IgD-negative memory B cell (primary cell): ENCODE measurements at regions not wholly inside any gene's neighbourhood (a gene's known extent, or its start where the extent isn't known, plus 50 kb on each side); places are given as distances from the start of the nearest gene placed in this dataset.

Experiments used
- H3K27ac Mint-ChIP-seq, 3 donors: one replicate each; pipeline ENCODE4 v1.8.0; 2020 to 2022; ENCODE audit warnings: mild to moderate bottlenecking in 3 of 3, mixed read lengths in 3 of 3, moderate library complexity in 1 of 3
- H3K27me3 Mint-ChIP-seq: one replicate; pipeline ENCODE4 v1.8.0; 2021; ENCODE audit warnings: mixed read lengths
- H3K36me3 Mint-ChIP-seq: one replicate; pipeline ENCODE4 v1.8.0; 2020; ENCODE audit warnings: mild to moderate bottlenecking, mixed read lengths
- H3K4me1 Mint-ChIP-seq, 3 donors: one replicate each; pipeline ENCODE4 v1.8.0; 2020 to 2022; ENCODE audit warnings: mixed read lengths in 3 of 3, mild to moderate bottlenecking in 1 of 3
- H3K4me3 Mint-ChIP-seq, 4 donors: one replicate each; pipeline ENCODE4 v1.8.0; 2020 to 2022; ENCODE audit warnings: mild to moderate bottlenecking in 4 of 4, mixed read lengths in 4 of 4, moderate library complexity in 3 of 4
- H3K9me3 Mint-ChIP-seq, 3 donors: one replicate each; pipeline ENCODE4 v1.8.0; 2020 to 2021; ENCODE audit warnings: mixed read lengths in 3 of 3, mild to moderate bottlenecking in 1 of 3

DNA sequence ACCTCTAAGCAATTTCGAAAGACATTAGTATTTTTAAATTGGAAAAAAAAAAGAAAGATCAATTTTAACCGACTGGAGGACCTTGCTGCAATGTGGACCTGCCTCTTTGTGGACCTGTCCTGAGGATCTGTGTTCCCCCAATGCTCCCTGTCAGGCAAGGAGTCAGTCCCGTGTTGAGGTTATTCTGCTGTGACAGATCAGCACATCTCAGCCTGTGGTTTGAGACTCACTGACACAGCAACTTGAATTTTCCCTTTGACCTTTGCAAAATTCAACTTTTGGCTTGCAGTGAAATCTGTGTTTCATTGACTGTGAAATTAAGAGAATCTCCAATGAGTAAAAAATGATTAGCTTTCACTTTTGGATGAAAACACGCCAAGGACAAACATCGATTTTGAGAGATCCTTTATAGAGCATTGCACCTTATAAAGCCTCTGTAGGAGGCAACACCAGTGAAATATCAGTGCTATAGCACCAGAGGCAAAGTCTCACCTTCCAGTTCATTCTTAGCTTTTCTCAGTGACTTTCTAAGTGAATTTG is 186.9 kb downstream of the GPAT3 start:
- H3K27ac Mint-ChIP-seq, result no peak overlapping the region
- peaks cover 4% of the 10 kb centered on the region for H3K27me3 Mint-ChIP-seq
- H3K36me3 Mint-ChIP-seq, result no peaks in the 10 kb centered on the region
- H3K4me1 Mint-ChIP-seq, result no peaks in the 10 kb centered on the region
- no peak overlapping the region for H3K4me3 Mint-ChIP-seq
- peaks cover 0 to 3% (median 0%) of the 10 kb centered on the region in 3 donors for H3K9me3 Mint-ChIP-seq

DNA sequence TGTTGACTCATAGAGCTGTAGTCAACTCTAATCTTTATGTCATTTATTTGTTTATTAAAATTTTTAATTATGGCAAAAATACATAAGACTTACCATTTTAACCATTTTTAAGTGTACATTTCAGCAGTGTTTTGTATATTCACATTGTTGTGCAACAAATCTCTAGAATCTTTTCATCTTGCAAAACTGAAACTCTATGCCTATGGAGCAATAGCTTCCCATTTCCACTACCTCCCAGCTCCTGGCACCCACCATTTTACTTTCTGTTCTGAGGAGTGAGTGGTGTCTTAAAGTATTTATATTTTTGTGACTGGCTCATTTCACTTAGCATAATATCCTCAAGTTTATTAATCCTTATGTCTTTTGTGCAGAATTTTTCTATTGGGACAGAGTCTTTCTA is 181.0 kb downstream of the GPAT3 start:
- H3K36me3 Mint-ChIP-seq, result no peaks in the 10 kb centered on the region
- no peaks in the 10 kb centered on the region for H3K4me1 Mint-ChIP-seq
- H3K4me3 Mint-ChIP-seq, result no peak overlapping the region
- no peaks in the 10 kb centered on the region for H3K9me3 Mint-ChIP-seq
- H3K27ac Mint-ChIP-seq, result no peak overlapping the region
- peaks cover 1% of the 10 kb centered on the region for H3K27me3 Mint-ChIP-seq

DNA sequence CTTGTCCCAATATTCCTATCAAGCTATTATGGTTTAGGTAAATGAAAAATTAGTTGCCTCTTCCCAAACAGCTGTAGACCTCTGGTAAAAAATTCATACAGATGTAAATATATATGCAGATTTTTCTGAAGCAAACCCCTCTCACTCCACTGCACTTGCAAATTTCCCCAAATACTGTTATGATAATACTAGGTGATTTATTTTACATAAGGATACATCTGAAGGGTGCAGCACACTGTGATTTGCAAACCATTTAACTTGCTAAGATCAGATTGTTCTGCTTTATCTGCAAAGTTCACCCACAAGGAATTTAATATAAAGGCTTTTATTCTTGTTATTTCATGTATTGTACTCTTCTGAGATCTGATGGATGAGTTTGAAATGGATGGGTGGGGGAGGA is 177.0 kb downstream of the GPAT3 start:
- Mint-ChIP-seq H3K27me3 (no peaks in the 10 kb centered on the region), H3K4me3 (no peak overlapping the region)

GRCh38 chr4:83709627-83710026 is 173.7 kb downstream of the GPAT3 start:
- H3K27ac Mint-ChIP-seq, result no peak overlapping the region
- H3K27me3 Mint-ChIP-seq, result no peaks in the 10 kb centered on the region
- H3K36me3 Mint-ChIP-seq, result no peaks in the 10 kb centered on the region
- no peaks in the 10 kb centered on the region for H3K9me3 Mint-ChIP-seq
- no peak overlapping the region for H3K4me3 Mint-ChIP-seq
- H3K4me1 Mint-ChIP-seq, result no peaks in the 10 kb centered on the region

More for the DNA sequence above, 177.0 kb downstream of the GPAT3 start:
- Mint-ChIP-seq H3K4me1 (no peaks in the 10 kb centered on the region), H3K9me3 (no peaks in the 10 kb centered on the region), H3K27ac (no peak overlapping the region), H3K36me3 (no peaks in the 10 kb centered on the region)

- no peak overlapping the region for H3K27ac Mint-ChIP-seq
- H3K9me3 Mint-ChIP-seq, result no peaks in the 10 kb centered on the region
- H3K4me3 Mint-ChIP-seq, result no peak overlapping the region
- H3K4me1 Mint-ChIP-seq, result no peaks in the 10 kb centered on the region
- H3K27me3 Mint-ChIP-seq, result no peaks in the 10 kb centered on the region
- no peaks in the 10 kb centered on the region for H3K36me3 Mint-ChIP-seq
Measured at GRCh38 chr4:83708500-83709175, 172.7 kb downstream of the GPAT3 start.

DNA sequence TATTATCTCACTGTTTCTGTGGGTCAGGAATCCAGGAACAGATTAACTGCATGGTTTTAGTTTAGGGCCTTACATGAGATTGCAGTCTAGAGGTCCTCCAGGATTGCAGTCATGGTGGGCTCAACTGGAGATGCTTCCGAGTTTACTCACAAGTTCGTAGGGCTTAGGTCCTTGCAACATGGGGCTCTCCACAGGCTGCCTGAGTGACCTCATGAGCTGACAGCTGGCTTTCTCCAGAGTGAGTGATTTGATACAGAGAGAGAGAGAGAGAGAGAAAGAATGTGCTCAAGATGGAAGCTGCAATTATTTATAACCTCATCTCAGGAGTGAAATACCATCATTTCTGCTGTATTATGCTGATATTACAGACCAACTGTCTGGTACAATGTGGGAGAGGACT is 168.9 kb downstream of the GPAT3 start:
- Mint-ChIP-seq H3K36me3 (peaks cover 2% of the 10 kb centered on the region), H3K4me3 (no peak overlapping the region), H3K4me1 (no peaks in the 10 kb centered on the region), H3K27ac (no peak overlapping the region), H3K9me3 (peaks cover 6 to 9% (median 7%) of the 10 kb centered on the region in 3 donors), H3K27me3 (no peaks in the 10 kb centered on the region)

GRCh38 chr4:83703752-83704151 is 167.8 kb downstream of the GPAT3 start:
- Mint-ChIP-seq H3K27me3 (peaks cover 2% of the 10 kb centered on the region), H3K27ac (no peak overlapping the region), H3K4me3 (no peak overlapping the region), H3K4me1 (no peaks in the 10 kb centered on the region), H3K9me3 (peaks cover 6 to 9% (median 7%) of the 10 kb centered on the region in 3 donors), H3K36me3 (peaks cover 2% of the 10 kb centered on the region)

DNA sequence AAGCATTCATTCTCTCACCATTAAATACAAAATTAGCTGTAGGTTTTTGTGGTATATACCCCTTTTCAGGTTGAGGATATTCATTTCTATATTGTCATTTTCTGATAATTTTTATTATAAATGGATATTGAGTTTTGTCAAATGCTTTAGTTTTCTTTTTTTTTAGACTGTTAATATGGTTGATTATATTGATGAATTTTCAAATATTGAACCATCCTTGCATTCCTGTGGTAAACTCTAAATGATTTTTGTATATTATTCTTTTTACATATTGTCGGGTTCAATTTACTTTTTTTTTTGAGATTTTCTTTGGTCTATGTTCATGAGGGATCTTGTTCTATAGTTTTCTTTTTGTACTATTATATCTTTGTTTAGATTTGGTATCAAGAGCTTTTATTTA is 165.1 kb downstream of the GPAT3 start:
- H3K9me3 Mint-ChIP-seq, result peaks cover 6 to 9% (median 8%) of the 10 kb centered on the region in 3 donors
- H3K27me3 Mint-ChIP-seq, result peaks cover 2% of the 10 kb centered on the region
- H3K4me1 Mint-ChIP-seq, result no peaks in the 10 kb centered on the region
- no peak overlapping the region for H3K27ac Mint-ChIP-seq
- peaks cover 2% of the 10 kb centered on the region for H3K36me3 Mint-ChIP-seq
- H3K4me3 Mint-ChIP-seq, result no peak overlapping the region

DNA sequence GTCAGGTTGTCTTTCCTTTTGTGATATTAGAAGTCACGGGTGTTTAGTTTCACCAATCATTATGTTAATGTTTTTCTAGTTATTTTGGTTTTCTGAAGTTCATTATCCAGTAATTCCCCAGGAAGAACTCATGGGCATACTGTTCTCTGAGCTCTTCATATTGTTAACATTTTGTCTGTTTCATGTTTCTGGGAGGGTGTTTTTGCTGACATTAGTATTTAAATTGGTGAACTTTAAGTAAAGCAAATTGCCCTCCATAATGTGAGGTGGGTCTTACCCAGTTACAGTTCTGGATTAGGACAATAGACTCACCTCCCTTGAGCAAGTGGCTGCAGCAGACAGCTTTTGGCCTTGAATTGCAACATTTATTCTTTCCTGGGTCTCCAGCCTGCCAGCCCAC is 163.4 kb downstream of the GPAT3 start:
- Mint-ChIP-seq H3K27ac (no peak overlapping the region), H3K4me1 (no peaks in the 10 kb centered on the region), H3K9me3 (peaks cover 6 to 9% (median 8%) of the 10 kb centered on the region in 3 donors), H3K4me3 (no peak overlapping the region), H3K27me3 (peaks cover 2% of the 10 kb centered on the region), H3K36me3 (peaks cover 2% of the 10 kb centered on the region)

DNA sequence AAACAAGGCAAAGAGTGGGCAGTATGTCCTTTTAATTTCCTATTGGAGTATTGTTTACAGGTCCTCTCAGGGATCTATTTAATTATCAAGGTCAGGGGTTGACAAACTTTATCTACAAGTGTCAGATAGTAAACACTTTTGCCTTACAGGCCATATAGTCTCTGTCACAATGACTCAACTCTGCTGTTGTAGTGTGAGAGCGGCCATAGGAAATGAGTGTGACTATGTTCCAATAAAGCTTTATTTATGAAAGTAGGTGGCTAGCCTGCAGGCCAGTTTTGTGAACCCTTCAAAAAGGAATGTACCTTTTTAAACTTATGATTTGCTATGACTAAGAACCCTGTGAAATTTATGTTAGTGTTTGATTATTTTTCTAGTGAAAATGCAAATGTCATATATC is 156.1 kb downstream of the GPAT3 start:
- Mint-ChIP-seq H3K27me3 (no peaks in the 10 kb centered on the region), H3K9me3 (no peaks in the 10 kb centered on the region), H3K4me3 (no peak overlapping the region), H3K36me3 (no peaks in the 10 kb centered on the region), H3K4me1 (no peaks in the 10 kb centered on the region), H3K27ac (no peak overlapping the region)

DNA sequence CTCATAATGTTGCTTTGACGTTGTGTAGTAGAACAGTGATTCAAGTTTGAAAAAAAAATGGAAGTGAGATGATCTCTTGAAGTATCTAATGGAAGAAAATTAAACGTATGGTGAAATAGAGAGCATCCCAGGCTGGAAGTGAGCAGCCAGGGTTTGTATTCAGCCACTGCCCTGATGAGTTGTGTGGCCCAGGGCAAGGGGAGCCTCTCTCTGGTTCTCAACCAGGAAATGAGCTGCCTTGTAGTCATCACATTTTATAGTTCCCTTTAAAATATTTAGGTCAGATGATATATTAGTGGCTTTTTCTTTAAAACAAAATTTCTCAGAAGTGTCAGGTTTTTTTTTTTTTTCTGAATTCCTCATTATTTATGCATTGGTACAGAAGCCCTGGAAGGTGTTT is 150.3 kb downstream of the GPAT3 start:
- Mint-ChIP-seq H3K36me3 (no peaks in the 10 kb centered on the region), H3K27ac (no peak overlapping the region), H3K9me3 (peaks cover 0 to 1% (median 0%) of the 10 kb centered on the region in 3 donors), H3K4me3 (no peak overlapping the region), H3K4me1 (no peaks in the 10 kb centered on the region), H3K27me3 (peaks cover 1% of the 10 kb centered on the region)

GRCh38 chr4:83679692-83680091 is 143.8 kb downstream of the GPAT3 start:
- Mint-ChIP-seq H3K27ac (no peak overlapping the region), H3K9me3 (peaks cover 0 to 1% (median 0%) of the 10 kb centered on the region in 3 donors), H3K27me3 (peaks cover 12% of the 10 kb centered on the region), H3K36me3 (no peaks in the 10 kb centered on the region), H3K4me1 (no peaks in the 10 kb centered on the region), H3K4me3 (no peak overlapping the region)

GRCh38 chr4:83679254-83679653 is 143.3 kb downstream of the GPAT3 start:
- H3K4me1 Mint-ChIP-seq, result no peaks in the 10 kb centered on the region
- no peak overlapping the region for H3K27ac Mint-ChIP-seq
- no peak overlapping the region for H3K4me3 Mint-ChIP-seq
- peaks cover 12% of the 10 kb centered on the region for H3K27me3 Mint-ChIP-seq
- H3K9me3 Mint-ChIP-seq, result peaks cover 0 to 1% (median 0%) of the 10 kb centered on the region in 3 donors
- H3K36me3 Mint-ChIP-seq, result no peaks in the 10 kb centered on the region

GRCh38 chr4:83677656-83678055 is 141.7 kb downstream of the GPAT3 start:
- Mint-ChIP-seq H3K4me3 (no peak overlapping the region), H3K36me3 (peaks cover 2% of the 10 kb centered on the region), H3K4me1 (no peaks in the 10 kb centered on the region), H3K27me3 (peaks cover 13% of the 10 kb centered on the region), H3K9me3 (peaks cover 0 to 1% (median 0%) of the 10 kb centered on the region in 3 donors), H3K27ac (no peak overlapping the region)

GRCh38 chr4:83664741-83665140 is 128.8 kb downstream of the GPAT3 start:
- peaks cover 0 to 6% (median 0%) of the 10 kb centered on the region in 3 donors for H3K4me1 Mint-ChIP-seq
- no peak overlapping the region for H3K27ac Mint-ChIP-seq
- peaks cover 6% of the 10 kb centered on the region for H3K27me3 Mint-ChIP-seq
- H3K4me3 Mint-ChIP-seq, result no peak overlapping the region
- no peaks in the 10 kb centered on the region for H3K36me3 Mint-ChIP-seq
- peaks cover 0 to 5% (median 0%) of the 10 kb centered on the region in 3 donors for H3K9me3 Mint-ChIP-seq

GRCh38 chr4:83664071-83664470 is 128.2 kb downstream of the GPAT3 start:
- peaks cover 6% of the 10 kb centered on the region for H3K27me3 Mint-ChIP-seq
- peaks cover 0 to 5% (median 0%) of the 10 kb centered on the region in 3 donors for H3K9me3 Mint-ChIP-seq
- H3K4me3 Mint-ChIP-seq, result no peak overlapping the region
- peaks cover 0 to 6% (median 0%) of the 10 kb centered on the region in 3 donors for H3K4me1 Mint-ChIP-seq
- H3K27ac Mint-ChIP-seq, result no peak overlapping the region
- no peaks in the 10 kb centered on the region for H3K36me3 Mint-ChIP-seq
